ENCODE measurements at regions not wholly inside any gene's neighbourhood (a gene's known extent, or its start where the extent isn't known, plus 50 kb on each side); places are given as distances from the start of the nearest gene placed in this dataset.

- H3K27ac ChIP-seq (ENCODE audit: low read length) = no peak overlapping the region
- H3K79me2 ChIP-seq (ENCODE audit: low read length) = no peaks in the 10 kb centered on the region
- H2AFZ ChIP-seq (ENCODE audit: low read length) = no peak overlapping the region
- no peaks in the 10 kb centered on the region for H3K9me3 ChIP-seq (ENCODE audit: low read length)
- no peak overlapping the region for H3K4me2 ChIP-seq (ENCODE audit: low read depth, low read length, poor library complexity, severe bottlenecking)
- no peaks in the 10 kb centered on the region for H4K20me1 ChIP-seq (ENCODE audit: insufficient read depth, low read depth, low read length)
- H3K4me1 ChIP-seq (ENCODE audit: low read length) = no peaks in the 10 kb centered on the region
- no peaks in the 10 kb centered on the region for H3K9me2 ChIP-seq (replicated peaks; ENCODE audit: insufficient read depth, low read length)
- no peak for DNase-seq
- H3K9ac ChIP-seq (ENCODE audit: low read length) = no peak overlapping the region
- no peaks in the 10 kb centered on the region for H3K36me3 ChIP-seq (ENCODE audit: insufficient read depth, low read length)
- no peaks in the 10 kb centered on the region for H3K27me3 ChIP-seq (ENCODE audit: low read length)
- H3K4me3 ChIP-seq (ENCODE audit: low read length) = no peak overlapping the region
These were observed 117.0 kb upstream of the NEBL start for GRCh38 chr10:21014141-21014540.

GRCh38 chr10:21011433-21012018 lies 114.4 kb upstream of the NEBL start:
- Histone ChIP-seq H3K36me3 (ENCODE audit: insufficient read depth, low read length) (no peaks in the 10 kb centered on the region), H3K4me1 (ENCODE audit: low read length) (no peaks in the 10 kb centered on the region), H3K27me3 (ENCODE audit: low read length) (no peaks in the 10 kb centered on the region), H3K9ac (ENCODE audit: low read length) (no peak overlapping the region), H3K4me2 (ENCODE audit: low read depth, low read length, poor library complexity, severe bottlenecking) (no peak overlapping the region), H3K27ac (ENCODE audit: low read length) (no peak overlapping the region), H2AFZ (ENCODE audit: low read length) (no peak overlapping the region), H3K9me3 (ENCODE audit: low read length) (no peaks in the 10 kb centered on the region), H3K4me3 (ENCODE audit: low read length) (no peak overlapping the region), H3K79me2 (ENCODE audit: low read length) (no peaks in the 10 kb centered on the region), H3K9me2 (replicated peaks; ENCODE audit: insufficient read depth, low read length) (no peaks in the 10 kb centered on the region), H4K20me1 (ENCODE audit: insufficient read depth, low read depth, low read length) (no peaks in the 10 kb centered on the region)
- DNase-seq = no peak

GRCh38 chr10:21010615-21011014 lies 113.5 kb upstream of the NEBL start:
- Histone ChIP-seq H3K27me3 (ENCODE audit: low read length) (no peaks in the 10 kb centered on the region), H3K9me3 (ENCODE audit: low read length) (no peaks in the 10 kb centered on the region), H3K9ac (ENCODE audit: low read length) (no peak overlapping the region), H3K4me1 (ENCODE audit: low read length) (no peaks in the 10 kb centered on the region), H3K27ac (ENCODE audit: low read length) (no peak overlapping the region), H3K4me3 (ENCODE audit: low read length) (no peak overlapping the region), H3K79me2 (ENCODE audit: low read length) (no peaks in the 10 kb centered on the region), H2AFZ (ENCODE audit: low read length) (no peak overlapping the region), H3K36me3 (ENCODE audit: insufficient read depth, low read length) (no peaks in the 10 kb centered on the region), H4K20me1 (ENCODE audit: insufficient read depth, low read depth, low read length) (no peaks in the 10 kb centered on the region), H3K9me2 (replicated peaks; ENCODE audit: insufficient read depth, low read length) (no peaks in the 10 kb centered on the region), H3K4me2 (ENCODE audit: low read depth, low read length, poor library complexity, severe bottlenecking) (no peak overlapping the region)
- no peak for DNase-seq

GRCh38 chr10:21003240-21003822 lies 106.2 kb upstream of the NEBL start:
- no peak overlapping the region for H3K4me2 ChIP-seq (ENCODE audit: low read depth, low read length, poor library complexity, severe bottlenecking)
- H3K27ac ChIP-seq (ENCODE audit: low read length) = no peak overlapping the region
- no peak overlapping the region for H3K9ac ChIP-seq (ENCODE audit: low read length)
- no peak for DNase-seq
- no peaks in the 10 kb centered on the region for H3K79me2 ChIP-seq (ENCODE audit: low read length)
- no peaks in the 10 kb centered on the region for H4K20me1 ChIP-seq (ENCODE audit: insufficient read depth, low read depth, low read length)
- H3K27me3 ChIP-seq (ENCODE audit: low read length) = no peaks in the 10 kb centered on the region
- H3K9me3 ChIP-seq (ENCODE audit: low read length) = no peaks in the 10 kb centered on the region
- no peaks in the 10 kb centered on the region for H3K36me3 ChIP-seq (ENCODE audit: insufficient read depth, low read length)
- H2AFZ ChIP-seq (ENCODE audit: low read length) = no peak overlapping the region
- no peak overlapping the region for H3K4me3 ChIP-seq (ENCODE audit: low read length)
- no peaks in the 10 kb centered on the region for H3K9me2 ChIP-seq (replicated peaks; ENCODE audit: insufficient read depth, low read length)
- no peaks in the 10 kb centered on the region for H3K4me1 ChIP-seq (ENCODE audit: low read length)

- H3K4me2 ChIP-seq (ENCODE audit: low read depth, low read length, poor library complexity, severe bottlenecking) = no peak overlapping the region
These were observed 105.2 kb upstream of the NEBL start for GRCh38 chr10:21002091-21002878.

GRCh38 chr10:20999699-21000098 lies 102.6 kb upstream of the NEBL start:
- Histone ChIP-seq H2AFZ (ENCODE audit: low read length) (no peak overlapping the region), H3K79me2 (ENCODE audit: low read length) (no peaks in the 10 kb centered on the region), H3K9ac (ENCODE audit: low read length) (no peak overlapping the region), H4K20me1 (ENCODE audit: insufficient read depth, low read depth, low read length) (no peaks in the 10 kb centered on the region), H3K9me2 (replicated peaks; ENCODE audit: insufficient read depth, low read length) (no peaks in the 10 kb centered on the region), H3K9me3 (ENCODE audit: low read length) (no peaks in the 10 kb centered on the region), H3K4me2 (ENCODE audit: low read depth, low read length, poor library complexity, severe bottlenecking) (no peak overlapping the region), H3K36me3 (ENCODE audit: insufficient read depth, low read length) (no peaks in the 10 kb centered on the region), H3K27me3 (ENCODE audit: low read length) (no peaks in the 10 kb centered on the region), H3K27ac (ENCODE audit: low read length) (no peak overlapping the region), H3K4me1 (ENCODE audit: low read length) (no peaks in the 10 kb centered on the region), H3K4me3 (ENCODE audit: low read length) (no peak overlapping the region)
- DNase-seq = no peak

More at GRCh38 chr10:21002091-21002878, 105.2 kb upstream of the NEBL start:
- no peak overlapping the region for H3K9ac ChIP-seq (ENCODE audit: low read length)
- H3K36me3 ChIP-seq (ENCODE audit: insufficient read depth, low read length) = no peaks in the 10 kb centered on the region
- H2AFZ ChIP-seq (ENCODE audit: low read length) = no peak overlapping the region
- H3K27me3 ChIP-seq (ENCODE audit: low read length) = no peaks in the 10 kb centered on the region
- H3K79me2 ChIP-seq (ENCODE audit: low read length) = no peaks in the 10 kb centered on the region
- no peak overlapping the region for H3K27ac ChIP-seq (ENCODE audit: low read length)
- no peaks in the 10 kb centered on the region for H3K9me3 ChIP-seq (ENCODE audit: low read length)
- H3K4me3 ChIP-seq (ENCODE audit: low read length) = no peak overlapping the region
- H3K4me1 ChIP-seq (ENCODE audit: low read length) = no peaks in the 10 kb centered on the region
- no peaks in the 10 kb centered on the region for H3K9me2 ChIP-seq (replicated peaks; ENCODE audit: insufficient read depth, low read length)
- DNase-seq = no peak
- H4K20me1 ChIP-seq (ENCODE audit: insufficient read depth, low read depth, low read length) = no peaks in the 10 kb centered on the region

- H3K4me2 ChIP-seq (ENCODE audit: low read depth, low read length, poor library complexity, severe bottlenecking) = no peak overlapping the region
- 0 out of 2 replicates have a peak, but pooled peaks cover 5% of the 10 kb centered on the region for H3K9me3 ChIP-seq (ENCODE audit: low read length)
- H3K36me3 ChIP-seq (ENCODE audit: insufficient read depth, low read length) = no peaks in the 10 kb centered on the region
- no peak overlapping the region for H3K27ac ChIP-seq (ENCODE audit: low read length)
- H3K4me1 ChIP-seq (ENCODE audit: low read length) = no peaks in the 10 kb centered on the region
- no peak for DNase-seq
- H2AFZ ChIP-seq (ENCODE audit: low read length) = no peak overlapping the region
- no peaks in the 10 kb centered on the region for H3K79me2 ChIP-seq (ENCODE audit: low read length)
- H3K4me3 ChIP-seq (ENCODE audit: low read length) = no peak overlapping the region
- H3K9ac ChIP-seq (ENCODE audit: low read length) = no peak overlapping the region
- H3K9me2 ChIP-seq (replicated peaks; ENCODE audit: insufficient read depth, low read length) = no peaks in the 10 kb centered on the region
- no peaks in the 10 kb centered on the region for H4K20me1 ChIP-seq (ENCODE audit: insufficient read depth, low read depth, low read length)
- H3K27me3 ChIP-seq (ENCODE audit: low read length) = no peaks in the 10 kb centered on the region
These were observed 100.9 kb upstream of the NEBL start for GRCh38 chr10:20998036-20998435.

- Histone ChIP-seq H3K79me2 (ENCODE audit: low read length) (no peaks in the 10 kb centered on the region), H3K27ac (ENCODE audit: low read length) (no peak overlapping the region), H3K9me3 (ENCODE audit: low read length) (0 out of 2 replicates have a peak, but pooled peaks cover 5% of the 10 kb centered on the region)
These were observed 98.2 kb upstream of the NEBL start for GRCh38 chr10:20995123-20995987.

More at GRCh38 chr10:20995123-20995987, 98.2 kb upstream of the NEBL start:
- H3K36me3 ChIP-seq (ENCODE audit: insufficient read depth, low read length) = no peaks in the 10 kb centered on the region
- no peak overlapping the region for H2AFZ ChIP-seq (ENCODE audit: low read length)
- no peak for DNase-seq
- H3K4me1 ChIP-seq (ENCODE audit: low read length) = no peaks in the 10 kb centered on the region
- H3K9ac ChIP-seq (ENCODE audit: low read length) = no peak overlapping the region
- H3K4me2 ChIP-seq (ENCODE audit: low read depth, low read length, poor library complexity, severe bottlenecking) = no peak overlapping the region
- H3K27me3 ChIP-seq (ENCODE audit: low read length) = no peaks in the 10 kb centered on the region
- H4K20me1 ChIP-seq (ENCODE audit: insufficient read depth, low read depth, low read length) = no peaks in the 10 kb centered on the region
- no peak overlapping the region for H3K4me3 ChIP-seq (ENCODE audit: low read length)
- no peaks in the 10 kb centered on the region for H3K9me2 ChIP-seq (replicated peaks; ENCODE audit: insufficient read depth, low read length)

All from Karpas-422 (cell line).